Ovary (tissue), 7 donors: ENCODE measurements at regions not wholly inside any gene's neighbourhood (a gene's known extent, or its start where the extent isn't known, plus 50 kb on each side); places are given as distances from the start of the nearest gene placed in this dataset.

ENCODE experiments used
- DNase-seq, 5 donors: peaks; one replicate each; pipeline ENCODE4 v3.0.0-alpha.2; 2019 to 2020
- H3K27ac ChIP-seq, 2 donors: fragments of 200-600 bp; one replicate each; pipeline versions ENCODE4 v1.5.1 to v1.8.0; 2019 to 2022
- H3K27me3 ChIP-seq: fragments of 200-600 bp; one replicate; pipeline ENCODE4 v1.8.0; 2022
- H3K36me3 ChIP-seq: fragments of 200-600 bp; sonication (generic); one replicate; pipeline ENCODE4 v1.5.1; 2019
- H3K4me1 ChIP-seq: one replicate; pipeline ENCODE4 v1.8.1; 2013; ENCODE audit warnings: mild to moderate bottlenecking, moderate library complexity; ENCODE audit not compliant: insufficient read depth
- H3K4me3 ChIP-seq: fragments of 200-600 bp; sonication (generic); one replicate; pipeline ENCODE4 v1.5.1; 2017
- H3K9me3 ChIP-seq, 2 donors: fragments of 200-600 bp in 1 of 2; sonication (generic) in 1 of 2; one replicate each; pipeline versions ENCODE4 v1.5.1 to v1.8.1; 2013 to 2019; ENCODE audit warnings: mild to moderate bottlenecking in 1 of 2, moderate library complexity in 1 of 2
- EP300 ChIP-seq: sonication (generic); formaldehyde crosslinking; IDR thresholded peaks from one replicate; pipeline ENCODE4 v1.6.1; 2017; ENCODE audit warnings: antibody characterized with exemption
- POLR2A ChIP-seq: fragments of 450-650 bp; IDR thresholded peaks from one replicate; pipeline ENCODE4 v1.6.1; 2017; ENCODE audit warnings: antibody characterized with exemption, mild to moderate bottlenecking, moderate library complexity
- WGBS, 3 donors: extraction: QIAGEN DNeasy Blood & Tissue Kit in 1 of 3; methylation state at CpG; one replicate each; pipeline versions ENCODE4 v1.1.5 to v1.1.7; 2013 to 2017; 5-methylcytosine and 5-hydroxymethylcytosine counted together
- intact Hi-C, 4 donors: fragments of 100-400 bp; cut with DNase I; formaldehyde crosslinking; loops; one replicate each; pipeline versions ENCODE4 v1.11.0 to v1.15.1; 2022 to 2023
- TF ChIP-seq, protein P1 (sequence below), 3 donors: fragments of 450-650 bp in 2 of 3; fragments of 200-600 bp in 1 of 3; IDR thresholded peaks; one replicate each; pipeline versions ENCODE4 v1.5.1 to v1.8.0; 2016 to 2022; ENCODE audit warnings: antibody characterized with exemption in 3 of 3, mild to moderate bottlenecking in 1 of 3
- donor health status: DM: no; HTN: no; CAD: no; lungs with moderate emphysema.
- donor health status: DM: no; HTN: no; CAD: no.
- donor health status: Bipolar disorder and iron deficiency.
- donor health status: DM: no; HTN: no; CAD: no.
- donor health status: DM: yes; HTN: yes; CAD: no.

DNA sequence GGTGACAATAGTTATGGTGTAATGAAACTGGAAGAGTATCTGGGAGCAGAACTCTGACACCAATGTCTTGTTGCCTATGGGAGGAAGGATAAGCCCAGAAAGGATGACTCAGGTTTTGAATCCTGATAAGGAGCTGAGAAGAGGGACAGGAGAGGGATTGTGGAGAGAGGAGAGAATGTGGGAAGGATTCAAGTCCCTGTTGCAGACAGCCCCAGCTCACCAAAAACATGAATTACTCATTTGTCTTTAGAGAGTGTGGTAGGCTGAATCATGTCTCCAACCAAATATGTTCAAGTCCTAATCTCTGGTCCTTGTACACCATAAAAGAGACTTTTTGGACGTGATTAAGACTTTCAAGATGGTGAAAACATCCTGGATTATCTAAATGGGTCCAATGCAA, 206.9 kb upstream of the PHYHIPL start:
- no peak overlapping the region for H3K27ac ChIP-seq
- no peak for TF ChIP-seq POLR2A
- TF ChIP-seq, protein P1, sequence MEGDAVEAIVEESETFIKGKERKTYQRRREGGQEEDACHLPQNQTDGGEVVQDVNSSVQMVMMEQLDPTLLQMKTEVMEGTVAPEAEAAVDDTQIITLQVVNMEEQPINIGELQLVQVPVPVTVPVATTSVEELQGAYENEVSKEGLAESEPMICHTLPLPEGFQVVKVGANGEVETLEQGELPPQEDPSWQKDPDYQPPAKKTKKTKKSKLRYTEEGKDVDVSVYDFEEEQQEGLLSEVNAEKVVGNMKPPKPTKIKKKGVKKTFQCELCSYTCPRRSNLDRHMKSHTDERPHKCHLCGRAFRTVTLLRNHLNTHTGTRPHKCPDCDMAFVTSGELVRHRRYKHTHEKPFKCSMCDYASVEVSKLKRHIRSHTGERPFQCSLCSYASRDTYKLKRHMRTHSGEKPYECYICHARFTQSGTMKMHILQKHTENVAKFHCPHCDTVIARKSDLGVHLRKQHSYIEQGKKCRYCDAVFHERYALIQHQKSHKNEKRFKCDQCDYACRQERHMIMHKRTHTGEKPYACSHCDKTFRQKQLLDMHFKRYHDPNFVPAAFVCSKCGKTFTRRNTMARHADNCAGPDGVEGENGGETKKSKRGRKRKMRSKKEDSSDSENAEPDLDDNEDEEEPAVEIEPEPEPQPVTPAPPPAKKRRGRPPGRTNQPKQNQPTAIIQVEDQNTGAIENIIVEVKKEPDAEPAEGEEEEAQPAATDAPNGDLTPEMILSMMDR (IDR thresholded peaks at IDR 0.05) = no peak
- no peak for TF ChIP-seq EP300
- WGBS, 3 donors = 73 to 79% (median 77%) methylated on average over 1 of the region's 1 CpG
- H3K4me3 ChIP-seq = no peak overlapping the region
- no peaks in the 10 kb centered on the region for H3K4me1 ChIP-seq
- intact Hi-C loops = no loop called here
- DNase-seq = no peak
- H3K36me3 ChIP-seq = no peaks in the 10 kb centered on the region
- no peaks in the 10 kb centered on the region for H3K27me3 ChIP-seq
- no peaks in the 10 kb centered on the region for H3K9me3 ChIP-seq

DNA sequence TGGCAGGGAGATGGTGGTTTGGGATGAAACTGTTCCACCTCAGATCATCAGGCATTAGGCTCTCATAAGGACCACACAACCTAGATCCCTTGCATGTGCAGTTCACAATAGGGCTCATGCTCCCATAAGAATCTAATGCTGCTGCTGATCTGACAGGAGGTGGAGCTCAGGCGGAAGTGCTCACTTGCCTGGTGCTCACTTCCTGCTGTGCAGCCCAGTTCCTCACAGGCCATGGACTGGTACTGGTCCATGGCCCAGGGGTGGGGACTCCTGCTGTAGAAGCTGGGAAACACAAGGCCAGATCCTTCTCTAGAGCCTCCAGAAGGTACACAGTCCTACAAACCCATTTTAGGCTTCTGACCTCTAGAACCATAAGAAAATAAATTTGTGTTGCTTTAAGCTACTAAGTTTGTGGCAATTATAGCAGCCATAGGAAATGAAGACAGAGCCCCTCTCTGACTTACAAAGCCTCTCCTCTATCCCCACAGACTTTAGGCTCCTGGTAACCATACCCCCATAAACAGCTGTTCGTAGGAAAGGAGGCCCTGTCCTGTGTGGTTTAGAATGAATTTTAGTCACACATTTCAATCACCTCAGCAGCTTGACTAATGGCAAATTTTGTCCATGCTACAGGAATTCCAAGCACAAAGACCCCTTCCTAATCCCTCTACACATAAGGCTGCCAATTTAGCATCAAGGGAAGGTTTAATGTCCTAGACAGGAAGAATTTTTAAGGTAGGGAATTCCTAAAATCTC, 206.1 kb upstream of the PHYHIPL start:
- WGBS, 3 donors = 91 to 98% (median 96%) methylated on average over 2 of the region's 2 CpGs
- no peaks in the 10 kb centered on the region for H3K9me3 ChIP-seq
- DNase-seq = no peak
- intact Hi-C loops = no loop called here
- no peaks in the 10 kb centered on the region for H3K27me3 ChIP-seq
- H3K27ac ChIP-seq = no peak overlapping the region
- TF ChIP-seq EP300 = no peak
- no peak overlapping the region for H3K4me3 ChIP-seq
- no peaks in the 10 kb centered on the region for H3K36me3 ChIP-seq
- H3K4me1 ChIP-seq = no peaks in the 10 kb centered on the region

DNA sequence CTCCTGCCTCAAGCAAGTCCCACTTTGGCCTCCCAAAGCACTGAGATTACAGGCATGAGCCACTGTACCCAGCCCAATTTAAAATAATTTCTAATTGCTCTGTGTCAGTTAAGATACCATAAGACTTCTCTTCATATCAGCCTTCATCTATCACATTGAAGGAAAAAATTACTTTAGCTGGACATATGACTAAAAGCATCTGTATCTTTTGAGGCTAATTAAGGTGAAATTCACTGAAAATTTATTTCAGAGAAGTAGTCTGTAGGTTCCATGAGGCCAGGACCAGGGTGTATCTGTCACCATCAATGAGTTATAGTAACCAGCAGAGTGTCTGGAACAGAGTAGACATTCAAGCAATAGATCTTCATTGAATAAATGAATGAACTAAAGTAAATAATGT, 205.2 kb upstream of the PHYHIPL start:
- H3K27me3 ChIP-seq = no peaks in the 10 kb centered on the region
- H3K36me3 ChIP-seq = no peaks in the 10 kb centered on the region
- H3K4me3 ChIP-seq = no peak overlapping the region
- intact Hi-C loops = no loop called here
- no peak overlapping the region for H3K27ac ChIP-seq
- H3K9me3 ChIP-seq = no peaks in the 10 kb centered on the region
- no peak for TF ChIP-seq EP300
- TF ChIP-seq, protein P1 (IDR thresholded peaks at IDR 0.05) = no peak
- no peak for TF ChIP-seq POLR2A
- peaks cover 3% of the 10 kb centered on the region for H3K4me1 ChIP-seq
- no peak for DNase-seq

DNA sequence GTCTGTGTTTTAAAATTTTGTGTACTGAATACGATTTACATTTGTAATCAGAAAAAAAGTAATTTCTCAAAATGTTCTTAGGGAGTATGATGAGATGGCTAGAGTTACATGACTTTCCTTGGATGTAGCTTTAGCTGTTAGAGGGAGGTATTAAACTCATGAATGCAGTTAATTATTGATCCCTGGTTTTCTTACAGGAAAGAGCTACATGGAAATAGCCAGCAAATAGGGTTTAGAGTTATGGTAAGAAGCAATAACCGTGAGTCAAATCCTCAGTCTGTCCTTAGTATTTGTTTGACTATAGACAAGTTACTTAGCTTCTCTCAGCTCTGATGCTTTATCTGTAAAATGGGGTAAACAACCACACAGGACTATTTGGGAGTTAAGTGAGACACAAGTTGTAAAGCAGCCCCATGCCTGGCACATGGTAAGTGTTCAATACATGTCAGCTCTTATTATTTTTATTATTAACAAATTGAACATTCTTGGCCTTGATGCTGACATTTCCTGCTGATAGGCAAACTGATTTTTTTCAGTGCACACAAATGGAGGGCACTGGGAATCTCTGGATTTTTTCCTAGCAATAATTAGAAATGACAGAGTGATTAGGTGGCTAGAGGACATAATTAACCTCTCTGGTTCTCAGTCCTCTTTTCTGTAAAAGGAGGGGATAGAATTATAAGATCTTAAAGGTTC, 204.5 kb upstream of the PHYHIPL start:
- Histone ChIP-seq H3K27me3 (no peaks in the 10 kb centered on the region), H3K9me3 (no peaks in the 10 kb centered on the region), H3K4me1 (peaks cover 4% of the 10 kb centered on the region), H3K4me3 (no peak overlapping the region), H3K27ac (no peak overlapping the region), H3K36me3 (no peaks in the 10 kb centered on the region)
- TF ChIP-seq, protein P1 (IDR thresholded peaks at IDR 0.05) = no peak
- no peak for TF ChIP-seq POLR2A
- no peak for TF ChIP-seq EP300
- intact Hi-C loops = no loop called here
- 74 to 75% (median 74%) methylated on average over 2 of the region's 2 CpGs for WGBS, 3 donors
- DNase-seq = no peak

DNA sequence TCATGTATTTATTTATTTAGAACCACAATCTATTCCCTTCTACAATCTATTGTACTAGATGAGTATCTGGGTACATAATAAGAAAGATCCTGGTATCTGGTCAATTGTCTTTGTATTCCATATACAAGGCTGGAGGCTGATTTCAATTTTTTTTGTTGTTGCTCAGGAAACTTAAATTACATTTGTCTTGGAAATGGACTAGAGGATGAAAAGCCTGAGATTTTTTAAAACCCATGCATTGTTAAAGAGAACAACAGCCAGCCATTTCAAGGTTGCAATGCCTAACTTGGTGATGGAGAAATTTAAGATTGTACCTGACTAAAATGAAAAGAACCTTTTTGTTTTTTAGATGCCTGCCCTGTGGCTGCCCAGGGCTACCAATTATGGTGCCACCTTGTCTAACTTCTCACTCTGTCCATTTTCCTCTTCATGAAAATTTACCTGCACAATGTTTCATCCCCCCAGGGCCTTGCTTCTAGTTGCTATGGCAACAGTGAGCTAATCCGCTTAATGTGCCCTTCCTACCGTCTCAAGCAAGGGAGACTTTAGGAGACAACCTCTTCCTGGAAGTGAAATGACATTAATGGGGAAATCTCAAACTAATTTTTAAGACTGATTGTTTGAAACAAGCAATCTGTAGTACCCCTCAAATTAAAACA, 203.7 kb upstream of the PHYHIPL start:
- Histone ChIP-seq H3K36me3 (no peaks in the 10 kb centered on the region), H3K27ac (no peak overlapping the region), H3K4me3 (no peak overlapping the region), H3K4me1 (peaks cover 4% of the 10 kb centered on the region), H3K27me3 (no peaks in the 10 kb centered on the region), H3K9me3 (no peaks in the 10 kb centered on the region)
- WGBS, 3 donors = 89 to 96% (median 91%) methylated on average over 2 of the region's 2 CpGs
- TF ChIP-seq, protein P1 (IDR thresholded peaks at IDR 0.05) = no peak
- TF ChIP-seq POLR2A (no peak), EP300 (no peak)
- DNase-seq = no peak
- intact Hi-C loops = no loop called here
